ENCODE measurements at regions not wholly inside any gene's neighbourhood (a gene's known extent, or its start where the extent isn't known, plus 50 kb on each side); places are given as distances from the start of the nearest gene placed in this dataset.
"Not testable (repeated sequence)": the region's sequence is repeated elsewhere in the genome, so short reads cannot be mapped to it uniquely, and the experiment has no call there.

DNA sequence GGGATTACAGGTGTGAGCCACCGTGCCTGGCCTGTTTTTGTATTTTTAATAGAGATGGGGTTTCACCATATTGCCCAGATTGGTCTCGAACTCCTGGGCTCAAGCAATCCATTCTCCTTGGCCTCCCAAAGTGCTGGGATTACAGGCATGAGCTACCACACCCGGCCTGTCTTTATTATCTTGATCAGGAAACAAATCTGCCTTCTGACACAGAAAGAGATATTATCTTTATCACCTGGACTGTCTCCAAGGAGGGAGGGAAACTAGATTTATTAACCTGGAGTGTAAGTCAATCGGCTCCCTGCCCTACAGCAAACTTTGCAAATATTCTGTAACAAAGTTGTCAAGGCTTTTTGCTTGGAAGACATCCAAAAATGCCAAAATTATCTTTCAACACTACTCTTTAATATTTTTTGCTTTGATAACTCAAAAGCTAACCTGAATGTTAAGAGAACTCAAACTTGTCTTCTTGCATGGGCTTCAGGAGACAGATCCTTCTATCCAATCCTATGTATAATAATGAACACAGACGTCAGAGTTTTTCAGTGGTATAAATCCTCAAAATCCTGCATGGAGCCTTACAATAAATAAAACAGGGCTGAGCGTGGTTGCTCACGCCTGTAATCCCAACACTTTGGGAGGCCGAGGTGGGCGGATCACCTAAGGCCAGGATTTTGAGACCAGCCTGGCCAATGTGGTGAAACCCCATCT is 85.0 kb upstream of the LOC128125822 start:
- no peak for DNase-seq

DNA sequence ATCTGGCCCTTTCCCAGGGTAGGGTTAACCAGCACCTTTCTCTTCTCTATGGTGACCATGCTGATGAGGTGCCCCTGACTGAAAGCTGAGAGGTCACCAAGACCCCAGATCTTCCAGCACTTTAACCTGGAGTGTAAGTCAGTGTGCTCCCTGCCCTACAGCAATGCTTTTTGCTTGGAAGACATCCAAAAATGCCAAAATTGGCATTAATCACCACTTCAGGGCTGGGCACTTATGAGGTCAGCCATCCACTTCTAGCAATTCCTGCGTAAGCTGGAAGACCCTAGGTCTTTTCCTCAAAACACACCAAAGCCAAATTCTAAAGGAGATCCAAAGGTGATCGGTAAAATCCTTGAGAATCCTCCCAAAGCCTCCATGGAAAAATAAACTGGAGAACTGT is 81.2 kb upstream of the LOC128125822 start:
- no peak for DNase-seq

DNA sequence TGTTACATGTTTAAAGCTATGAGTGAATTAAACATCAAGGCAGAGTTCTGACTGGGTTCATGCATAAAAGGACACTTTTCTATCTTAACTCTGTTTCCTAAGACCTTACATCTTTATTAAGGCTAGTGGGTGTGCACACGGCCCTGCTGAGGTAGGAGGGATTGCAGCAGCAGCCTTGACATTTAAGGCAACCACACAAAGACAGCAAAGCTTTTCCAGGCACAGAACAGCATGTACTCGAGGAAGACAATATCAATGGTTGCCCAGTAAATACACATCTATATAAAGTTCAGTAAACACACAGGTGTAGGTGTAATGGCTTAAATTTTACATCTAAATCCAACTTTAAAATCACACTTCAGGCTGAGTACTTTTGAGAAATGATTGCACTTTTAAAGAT is 79.8 kb upstream of the LOC128125822 start:
- DNase-seq, result no peak

DNA sequence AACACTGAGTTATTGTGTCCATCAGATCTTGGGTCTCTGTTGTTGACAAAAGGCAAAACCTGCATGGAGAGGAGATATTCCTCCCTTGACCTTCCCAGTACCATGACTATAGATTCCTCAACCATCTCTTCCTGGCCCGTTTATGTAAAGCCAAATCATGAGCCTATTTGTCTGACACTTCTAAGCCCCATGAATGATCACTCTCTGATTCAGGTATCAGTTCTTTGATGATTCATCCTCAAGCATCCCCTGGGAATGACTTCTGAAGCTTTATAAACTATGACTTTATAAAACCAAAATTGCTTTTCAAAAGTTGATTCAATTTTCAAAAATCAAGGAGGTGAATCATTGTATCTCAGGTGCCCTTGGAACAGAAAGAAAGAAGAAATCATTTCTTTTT is 78.7 kb upstream of the LOC128125822 start:
- no peak for DNase-seq

DNA sequence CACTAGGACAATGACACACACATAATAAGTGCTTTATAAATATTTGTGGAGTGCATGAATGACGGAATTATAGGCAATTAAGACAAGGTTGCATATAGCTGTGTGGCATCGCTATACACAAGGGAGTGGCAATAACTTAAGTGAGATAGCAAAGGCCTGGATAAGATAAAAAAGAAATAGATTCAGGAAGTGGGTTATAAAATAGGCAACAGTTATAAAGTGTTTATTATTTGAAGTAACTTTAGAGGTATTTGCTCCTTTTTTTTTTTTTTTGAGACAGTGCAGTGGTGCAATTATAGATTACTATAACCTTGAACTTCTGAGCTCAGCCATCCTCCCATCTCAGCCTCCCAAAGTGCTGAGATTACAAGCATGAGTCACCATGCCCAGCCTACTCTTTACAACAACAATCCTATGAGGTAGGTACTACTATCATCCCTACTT is 75.9 kb upstream of the LOC128125822 start:
- DNase-seq, result no peak

DNA sequence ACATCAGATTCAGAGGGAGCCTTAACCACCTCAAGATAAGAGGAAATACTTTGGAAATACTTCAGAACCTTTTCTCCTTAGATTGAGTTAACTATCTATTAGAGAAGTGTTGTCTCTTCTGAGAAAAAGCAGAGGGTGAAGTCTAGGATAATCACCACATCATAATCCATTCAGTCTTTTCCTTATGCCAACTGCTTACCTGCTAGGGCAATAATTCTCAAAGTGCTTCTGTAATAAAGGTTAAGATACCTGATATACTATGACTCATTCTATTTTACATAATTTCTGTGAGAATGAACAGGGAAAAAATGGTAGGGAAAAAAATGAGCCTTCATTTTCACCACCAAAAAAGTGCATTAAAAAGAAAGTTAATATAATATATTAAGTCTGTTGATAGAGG is 70.1 kb upstream of the LOC128125822 start:
- no peak for DNase-seq

DNA sequence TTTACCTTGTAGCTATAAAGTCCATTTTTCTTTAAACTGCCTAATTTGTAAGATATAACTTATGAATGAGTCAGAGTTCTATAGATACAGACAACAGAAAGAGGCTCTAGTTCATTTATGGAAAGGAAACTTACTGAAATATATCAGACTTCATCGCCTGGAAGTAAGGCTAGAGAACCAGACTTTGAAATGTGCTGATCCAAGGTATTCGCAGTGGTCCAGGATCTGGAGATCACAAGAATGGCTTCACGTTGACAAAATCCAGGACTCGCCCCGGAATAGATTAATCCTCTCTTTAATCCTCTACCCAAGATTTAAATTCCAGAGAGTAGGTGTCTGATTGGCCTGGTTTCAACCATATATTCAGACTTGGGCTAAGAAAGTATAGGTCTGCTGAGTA is 69.1 kb upstream of the LOC128125822 start:
- no peak for DNase-seq

DNA sequence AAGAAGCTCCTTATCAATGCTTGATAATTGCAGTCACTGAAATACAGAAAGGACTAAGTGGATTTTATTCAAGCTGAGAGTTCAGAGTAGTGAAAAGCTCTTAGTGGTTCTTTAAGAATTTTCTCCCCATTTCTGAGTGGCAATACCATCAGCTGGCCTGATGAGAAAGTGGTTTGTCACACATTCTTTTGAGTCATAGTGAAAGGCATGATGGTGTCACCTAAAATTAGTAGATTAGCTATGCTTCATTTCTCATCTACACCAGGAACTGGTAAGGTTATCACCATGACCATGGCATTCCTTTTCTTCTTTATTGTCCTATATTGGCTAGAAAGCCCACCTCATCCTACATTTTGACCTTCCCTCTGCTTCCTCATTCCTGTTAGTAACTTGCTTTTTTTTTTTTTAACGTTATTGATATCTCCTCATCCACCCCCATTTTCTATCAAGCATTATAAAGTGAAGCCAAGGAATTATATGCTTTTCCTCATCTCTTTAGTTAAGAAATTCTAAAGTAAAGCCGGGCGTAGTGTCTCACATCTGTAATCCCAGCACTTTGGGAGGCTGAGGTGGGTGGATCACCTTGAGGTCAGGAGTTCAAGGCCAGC is 67.4 kb upstream of the LOC128125822 start:
- no peak for DNase-seq

DNA sequence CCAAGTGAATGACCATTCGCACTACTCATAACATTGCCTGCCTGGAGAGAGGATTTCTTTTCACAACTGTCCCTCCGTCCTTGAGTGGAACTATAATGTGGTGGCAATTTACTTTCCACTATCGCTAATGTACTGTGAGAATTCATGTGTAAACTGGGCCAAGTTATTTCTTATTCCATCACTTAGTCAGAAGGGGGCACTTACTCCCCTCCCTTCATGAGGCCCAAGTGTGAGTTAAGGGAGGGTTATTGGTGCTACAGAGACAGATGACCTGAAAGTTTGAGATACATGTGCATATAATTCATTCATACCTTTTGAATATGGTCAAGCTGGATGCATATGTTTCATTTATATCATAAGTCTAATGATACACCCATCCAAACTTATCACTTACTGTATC is 65.2 kb upstream of the LOC128125822 start:
- DNase-seq, result no peak

DNA sequence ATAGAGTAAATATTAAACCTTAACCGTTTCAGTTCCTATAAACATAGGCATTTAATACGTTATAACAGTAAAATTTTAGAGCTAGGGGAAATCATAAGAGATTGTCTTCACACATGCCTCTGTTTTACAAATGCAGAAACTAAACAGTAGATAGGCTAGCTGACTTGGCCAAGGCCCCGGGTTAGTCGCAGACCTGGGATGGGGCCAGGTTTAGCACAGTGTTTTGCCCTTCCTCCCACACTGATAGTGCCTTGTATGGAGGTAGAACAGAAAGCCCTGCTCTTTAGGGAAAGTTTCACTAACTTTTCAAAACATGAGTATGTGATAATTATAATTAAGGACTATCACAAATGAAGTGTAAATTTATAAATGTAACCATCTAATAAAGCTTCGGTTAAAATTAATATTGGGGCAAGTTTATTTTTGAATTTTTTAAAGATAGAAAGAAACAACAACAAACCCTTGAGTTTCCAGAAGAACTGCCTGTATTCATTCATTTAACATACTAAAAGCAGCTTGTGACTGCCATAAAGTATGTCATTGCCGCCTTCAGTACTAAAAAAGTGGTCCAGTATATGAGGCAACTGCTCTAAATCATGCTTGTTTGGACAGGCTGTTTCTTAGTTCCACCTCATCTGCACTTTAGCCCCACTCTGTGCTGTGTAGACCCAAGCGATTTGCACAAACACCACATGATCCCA is 62.5 kb upstream of the LOC128125822 start:
- DNase-seq, result no peak

DNA sequence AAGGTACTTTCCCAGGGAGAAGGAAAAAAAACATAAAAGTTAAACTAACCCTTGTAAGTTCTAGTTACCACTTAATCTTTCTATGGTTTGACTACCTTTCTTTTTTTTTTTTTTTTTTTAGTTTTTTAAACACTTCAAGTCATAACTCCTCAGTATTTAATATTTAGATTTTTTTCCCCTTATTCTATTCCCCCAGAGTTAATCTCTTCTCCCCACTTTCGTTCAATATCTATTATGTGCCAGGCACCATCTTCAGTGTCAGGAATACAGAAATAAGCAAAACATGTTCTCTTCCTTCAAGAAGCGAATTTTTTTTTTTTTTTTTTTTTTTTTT is 62.0 kb upstream of the LOC128125822 start:
- no peak for DNase-seq

DNA sequence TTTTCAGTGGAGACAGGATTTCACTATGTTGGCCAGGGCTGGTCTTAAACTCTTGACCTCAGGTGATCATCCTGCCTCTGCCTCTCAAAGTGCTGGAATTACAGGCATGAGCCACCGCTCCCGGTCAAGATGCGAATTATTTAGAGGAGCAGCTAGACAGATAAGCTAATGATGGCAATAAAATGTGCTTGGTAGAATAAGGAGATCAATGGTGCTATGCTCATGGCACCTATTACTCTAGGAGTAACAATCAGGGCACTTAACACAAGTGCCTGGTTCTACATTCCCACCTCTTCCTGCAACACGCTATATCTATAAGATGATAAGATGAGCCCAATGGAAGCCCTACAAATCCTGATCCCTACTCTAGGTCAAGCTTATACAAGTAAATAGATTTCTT is 61.4 kb upstream of the LOC128125822 start:
- DNase-seq, result no peak

DNA sequence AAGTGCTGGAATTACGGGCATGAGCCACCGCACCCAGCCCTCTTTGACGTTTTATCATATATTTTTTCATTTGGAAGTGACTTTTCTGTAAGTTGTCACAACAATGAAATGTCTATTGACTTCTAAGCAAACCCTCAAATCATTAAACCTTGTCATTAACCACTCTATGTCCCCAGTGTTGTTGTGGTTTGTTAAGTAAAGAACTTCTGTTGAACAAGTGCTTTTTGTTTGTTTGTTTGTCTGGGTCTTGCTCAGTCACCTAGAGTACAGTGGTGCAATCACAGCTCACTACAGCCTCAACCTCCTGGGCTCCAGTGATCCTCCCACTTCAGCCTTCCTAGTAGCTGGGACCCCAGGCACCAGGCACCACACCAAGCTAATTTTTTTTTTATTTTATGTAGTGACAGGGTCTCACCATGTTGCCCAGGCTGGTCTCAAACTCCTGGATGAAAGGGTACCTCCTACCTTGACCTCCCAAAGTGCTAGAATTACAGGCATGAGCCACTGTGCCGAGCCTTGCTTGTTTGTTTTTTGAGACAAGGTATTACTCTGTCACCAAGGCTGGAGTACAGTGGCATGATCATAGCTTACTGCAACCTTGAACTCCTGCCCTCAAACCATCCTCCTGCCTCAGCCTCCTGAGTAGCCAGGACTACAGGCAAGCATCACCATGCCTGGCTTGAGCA is 57.6 kb upstream of the LOC128125822 start:
- DNase-seq, result no peak

DNA sequence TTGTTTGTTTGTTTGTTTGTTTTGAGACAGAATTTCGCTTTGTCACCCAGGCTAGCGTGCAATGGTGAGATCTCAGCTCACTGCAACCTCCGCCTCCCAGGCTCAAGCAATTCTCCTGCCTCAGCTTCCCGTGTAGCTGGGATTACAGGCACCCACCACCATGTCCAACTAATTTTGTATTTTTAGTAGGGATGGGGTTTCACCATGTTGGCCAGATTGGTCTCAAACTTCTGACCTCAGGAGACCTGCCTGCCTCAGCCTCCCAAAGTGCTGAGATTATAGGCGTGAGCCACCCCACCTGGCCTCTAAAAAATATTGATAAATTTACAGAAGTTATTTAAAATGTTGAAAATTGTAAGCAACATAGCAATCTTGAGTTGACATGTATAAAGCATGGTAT is 57.1 kb upstream of the LOC128125822 start:
- DNase-seq, result not testable (repeated sequence)

DNA sequence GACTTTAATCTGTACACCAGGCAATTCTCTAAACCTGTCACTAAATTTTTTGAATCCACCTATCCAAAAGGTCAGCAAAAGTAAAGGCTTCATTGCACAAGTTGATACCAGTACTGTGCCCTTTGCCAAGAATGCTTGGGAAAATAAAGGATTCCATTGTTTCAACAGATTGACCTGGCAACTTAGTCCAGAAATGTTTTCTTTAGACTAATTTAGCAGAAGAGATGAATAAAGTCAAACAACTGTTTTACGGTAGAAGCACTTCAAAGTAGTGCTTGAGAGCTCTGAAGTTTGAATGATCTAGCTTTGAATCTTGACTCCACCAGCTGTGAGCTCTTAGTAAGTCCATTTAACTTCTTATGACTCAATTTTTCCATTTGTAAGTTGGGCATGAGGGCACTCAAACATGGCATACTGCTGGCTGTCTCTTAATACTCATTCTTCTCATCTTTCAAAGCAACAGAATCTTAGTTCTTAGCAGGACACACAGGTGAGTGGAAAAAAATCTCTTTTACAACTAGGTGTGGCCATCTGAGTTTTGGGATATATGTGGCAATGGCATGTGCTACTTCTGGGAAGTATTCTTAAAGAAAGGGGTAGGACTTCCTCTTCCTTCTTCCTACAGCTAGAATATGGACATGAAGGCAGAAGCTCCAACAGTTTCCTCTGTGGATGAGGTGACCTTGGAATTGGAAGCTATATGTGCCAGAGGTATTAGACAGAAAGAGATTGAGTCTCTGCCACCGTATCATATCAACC is 55.9 kb upstream of the LOC128125822 start:
- no peak for DNase-seq

DNA sequence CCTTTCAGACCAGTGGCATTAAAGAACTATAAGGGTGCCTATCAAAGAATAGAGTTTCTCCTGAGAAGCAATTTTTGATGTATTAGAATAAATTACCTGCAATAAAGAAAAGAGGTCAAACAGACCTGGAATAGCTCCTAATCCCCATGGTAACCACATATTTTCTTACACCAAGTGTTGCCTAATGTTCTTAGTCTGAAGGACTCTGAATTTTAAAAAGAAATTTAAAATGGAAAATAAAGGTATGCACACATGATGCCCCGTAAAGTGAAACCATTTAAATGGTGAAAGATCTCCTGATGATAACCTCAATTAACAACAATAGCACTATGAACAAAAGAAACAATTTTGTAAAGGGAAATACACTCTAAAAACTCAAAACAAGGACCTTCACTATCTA is 55.1 kb upstream of the LOC128125822 start:
- no peak for DNase-seq

DNA sequence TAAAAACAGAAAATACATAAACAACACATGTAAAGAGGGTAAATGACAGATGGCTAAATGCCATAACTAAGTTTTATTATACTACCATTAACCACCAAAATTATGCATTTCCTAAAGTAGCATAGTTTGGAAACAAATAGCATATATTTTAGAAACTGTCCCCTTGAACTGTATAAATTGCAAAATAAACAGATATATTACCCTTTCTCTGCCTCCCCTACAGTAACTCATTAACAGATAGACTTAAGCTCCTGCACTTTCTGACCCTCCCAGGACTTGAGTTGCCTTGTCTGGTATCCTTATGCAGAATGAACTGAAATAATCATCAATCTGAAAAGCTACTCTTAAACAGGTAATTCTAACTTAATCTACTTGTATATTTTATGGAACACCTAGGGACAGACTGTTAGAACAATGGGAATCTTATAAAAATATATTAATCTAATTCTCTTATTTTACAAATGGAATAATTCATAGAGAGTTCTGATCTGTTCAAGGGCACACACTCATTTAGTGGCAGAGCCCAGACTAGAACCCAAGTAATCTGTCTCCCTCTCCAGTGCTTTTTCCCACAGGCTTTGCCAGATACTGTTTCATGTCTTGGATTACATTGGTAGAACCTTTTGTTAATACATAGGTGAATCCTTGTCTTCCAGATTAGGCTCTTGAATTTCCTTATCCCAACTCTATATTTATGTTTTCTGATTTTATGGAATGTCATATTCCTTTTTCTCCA is 50.6 kb upstream of the LOC128125822 start:
- DNase-seq, result no peak

Measured in SHP77 (cell line).